Nephron progenitor cell (in vitro differentiated cells): ENCODE measurements at regions not wholly inside any gene's neighbourhood (a gene's known extent, or its start where the extent isn't known, plus 50 kb on each side); places are given as distances from the start of the nearest gene placed in this dataset.
A peak's percentile ranks its signal among the peaks of the same experiment; 100 is the strongest.

Source experiments
- DNase-seq: peaks from one replicate; pipeline ENCODE4 v3.0.0; 2021
- H3K27ac Mint-ChIP-seq: 2 replicates; pipeline ENCODE4 v1.8.0; 2021; ENCODE audit warnings: mild to moderate bottlenecking, moderate library complexity, mixed read lengths
- H3K27me3 Mint-ChIP-seq: 2 replicates; pipeline ENCODE4 v1.8.0; 2021; ENCODE audit warnings: mild to moderate bottlenecking, low read depth, mixed read lengths; ENCODE audit not compliant: poor library complexity
- H3K36me3 Mint-ChIP-seq: 2 replicates; pipeline ENCODE4 v1.8.0; 2021; ENCODE audit warnings: low read depth, mixed read lengths
- H3K4me1 Mint-ChIP-seq: 2 replicates; pipeline ENCODE4 v1.8.0; 2021; ENCODE audit warnings: mixed read lengths
- H3K4me3 Mint-ChIP-seq: 2 replicates; pipeline ENCODE4 v1.8.0; 2021; ENCODE audit warnings: mild to moderate bottlenecking, moderate library complexity, mixed read lengths
- H3K9me3 Mint-ChIP-seq: 2 replicates; pipeline ENCODE4 v1.8.0; 2021; ENCODE audit warnings: mild to moderate bottlenecking, moderate library complexity, mixed read lengths
- TF ChIP-seq, protein P1 (sequence below): fragments of 200-600 bp; sonication (generic); IDR thresholded peaks from 2 replicates; pipeline ENCODE4 v1.5.0; 2021; ENCODE audit warnings: antibody characterized with exemption

- Mint-ChIP-seq H3K27me3 (peaks cover 3% of the 10 kb centered on the region), H3K36me3 (peaks cover 41% of the 10 kb centered on the region), H3K27ac (no peak overlapping the region), H3K4me3 (no peak overlapping the region), H3K4me1 (no peaks in the 10 kb centered on the region), H3K9me3 (peaks cover 61% of the 10 kb centered on the region)
- TF ChIP-seq, protein P1, sequence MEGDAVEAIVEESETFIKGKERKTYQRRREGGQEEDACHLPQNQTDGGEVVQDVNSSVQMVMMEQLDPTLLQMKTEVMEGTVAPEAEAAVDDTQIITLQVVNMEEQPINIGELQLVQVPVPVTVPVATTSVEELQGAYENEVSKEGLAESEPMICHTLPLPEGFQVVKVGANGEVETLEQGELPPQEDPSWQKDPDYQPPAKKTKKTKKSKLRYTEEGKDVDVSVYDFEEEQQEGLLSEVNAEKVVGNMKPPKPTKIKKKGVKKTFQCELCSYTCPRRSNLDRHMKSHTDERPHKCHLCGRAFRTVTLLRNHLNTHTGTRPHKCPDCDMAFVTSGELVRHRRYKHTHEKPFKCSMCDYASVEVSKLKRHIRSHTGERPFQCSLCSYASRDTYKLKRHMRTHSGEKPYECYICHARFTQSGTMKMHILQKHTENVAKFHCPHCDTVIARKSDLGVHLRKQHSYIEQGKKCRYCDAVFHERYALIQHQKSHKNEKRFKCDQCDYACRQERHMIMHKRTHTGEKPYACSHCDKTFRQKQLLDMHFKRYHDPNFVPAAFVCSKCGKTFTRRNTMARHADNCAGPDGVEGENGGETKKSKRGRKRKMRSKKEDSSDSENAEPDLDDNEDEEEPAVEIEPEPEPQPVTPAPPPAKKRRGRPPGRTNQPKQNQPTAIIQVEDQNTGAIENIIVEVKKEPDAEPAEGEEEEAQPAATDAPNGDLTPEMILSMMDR, result no peak
- no peak for DNase-seq
These were observed 792.0 kb upstream of the ZNF608 start for GRCh38 chr5:125538469-125538868.

- no peak overlapping the region for H3K4me3 Mint-ChIP-seq
- TF ChIP-seq, protein P1, result no peak
These were observed 794.6 kb upstream of the ZNF608 start for GRCh38 chr5:125541085-125541484.

GRCh38 chr5:125549322-125549911, 803.0 kb upstream of the ZNF608 start:
- H3K4me3 Mint-ChIP-seq, result peak overlapping the region; percentile 55
- DNase-seq, result no peak
- H3K36me3 Mint-ChIP-seq, result no peaks in the 10 kb centered on the region
- peaks cover 4% of the 10 kb centered on the region for H3K9me3 Mint-ChIP-seq
- peaks cover 48% of the 10 kb centered on the region for H3K4me1 Mint-ChIP-seq
- H3K27me3 Mint-ChIP-seq, result no peaks in the 10 kb centered on the region
- TF ChIP-seq, protein P1, result no peak
- peak overlapping the region; percentile 94 for H3K27ac Mint-ChIP-seq

More at GRCh38 chr5:125541085-125541484, 794.6 kb upstream of the ZNF608 start:
- peaks cover 47% of the 10 kb centered on the region for H3K9me3 Mint-ChIP-seq
- H3K36me3 Mint-ChIP-seq, result peaks cover 36% of the 10 kb centered on the region
- H3K27me3 Mint-ChIP-seq, result peaks cover 3% of the 10 kb centered on the region
- no peak for DNase-seq
- no peak overlapping the region for H3K27ac Mint-ChIP-seq
- H3K4me1 Mint-ChIP-seq, result no peaks in the 10 kb centered on the region

- Mint-ChIP-seq H3K27ac (peak overlapping the region; percentile 30), H3K4me1 (peaks cover 52% of the 10 kb centered on the region), H3K36me3 (no peaks in the 10 kb centered on the region), H3K9me3 (no peaks in the 10 kb centered on the region), H3K4me3 (peak overlapping the region; percentile 1), H3K27me3 (no peaks in the 10 kb centered on the region)
- TF ChIP-seq, protein P1, result no peak
- DNase-seq, result no peak
These were observed 803.8 kb upstream of the ZNF608 start for GRCh38 chr5:125550274-125550673.

GRCh38 chr5:125551246-125551645, 804.8 kb upstream of the ZNF608 start:
- Mint-ChIP-seq H3K9me3 (no peaks in the 10 kb centered on the region), H3K36me3 (no peaks in the 10 kb centered on the region), H3K4me1 (peaks cover 62% of the 10 kb centered on the region), H3K4me3 (no peak overlapping the region), H3K27me3 (no peaks in the 10 kb centered on the region), H3K27ac (no peak overlapping the region)
- DNase-seq, result no peak
- TF ChIP-seq, protein P1, result no peak

- H3K9me3 Mint-ChIP-seq, result no peaks in the 10 kb centered on the region
- no peak overlapping the region for H3K27ac Mint-ChIP-seq
- peaks cover 63% of the 10 kb centered on the region for H3K4me1 Mint-ChIP-seq
- no peak overlapping the region for H3K4me3 Mint-ChIP-seq
- no peaks in the 10 kb centered on the region for H3K36me3 Mint-ChIP-seq
- H3K27me3 Mint-ChIP-seq, result no peaks in the 10 kb centered on the region
- TF ChIP-seq, protein P1, result no peak
- DNase-seq, result no peak
These were observed 805.4 kb upstream of the ZNF608 start for GRCh38 chr5:125551797-125552196.
